BLaER1 (cell line): ENCODE measurements at regions not wholly inside any gene's neighbourhood (a gene's known extent, or its start where the extent isn't known, plus 50 kb on each side); places are given as distances from the start of the nearest gene placed in this dataset.

Experiments
- H3K27ac ChIP-seq: shearing (Covaris generic); formaldehyde crosslinking; 2 replicates; pipeline ENCODE4 v1.8.1; 2022
- H3K27me3 ChIP-seq: shearing (Covaris generic); formaldehyde crosslinking; 2 replicates; pipeline ENCODE4 v1.8.1; 2022
- H3K36me3 ChIP-seq: shearing (Covaris generic); formaldehyde crosslinking; 2 replicates; pipeline ENCODE4 v1.8.1; 2022
- H3K4me1 ChIP-seq: shearing (Covaris generic); formaldehyde crosslinking; 2 replicates; pipeline ENCODE4 v1.8.1; 2022
- H3K4me2 ChIP-seq: shearing (Covaris generic); formaldehyde crosslinking; 2 replicates; pipeline ENCODE4 v1.8.1; 2022
- H3K4me3 ChIP-seq: shearing (Covaris generic); formaldehyde crosslinking; 2 replicates; pipeline ENCODE4 v1.8.1; 2022
- H3K9ac ChIP-seq: shearing (Covaris generic); formaldehyde crosslinking; 2 replicates; pipeline ENCODE4 v1.8.1; 2022
- H3K9me3 ChIP-seq: shearing (Covaris generic); formaldehyde crosslinking; 2 replicates; pipeline ENCODE4 v1.8.1; 2022
- H4K20me1 ChIP-seq: shearing (Covaris generic); formaldehyde crosslinking; 2 replicates; pipeline ENCODE4 v1.8.1; 2022
- Cebpa-rat ChIP-seq: shearing (Covaris generic); IDR thresholded peaks from 2 replicates; pipeline ENCODE4 v1.8.1; 2022

DNA sequence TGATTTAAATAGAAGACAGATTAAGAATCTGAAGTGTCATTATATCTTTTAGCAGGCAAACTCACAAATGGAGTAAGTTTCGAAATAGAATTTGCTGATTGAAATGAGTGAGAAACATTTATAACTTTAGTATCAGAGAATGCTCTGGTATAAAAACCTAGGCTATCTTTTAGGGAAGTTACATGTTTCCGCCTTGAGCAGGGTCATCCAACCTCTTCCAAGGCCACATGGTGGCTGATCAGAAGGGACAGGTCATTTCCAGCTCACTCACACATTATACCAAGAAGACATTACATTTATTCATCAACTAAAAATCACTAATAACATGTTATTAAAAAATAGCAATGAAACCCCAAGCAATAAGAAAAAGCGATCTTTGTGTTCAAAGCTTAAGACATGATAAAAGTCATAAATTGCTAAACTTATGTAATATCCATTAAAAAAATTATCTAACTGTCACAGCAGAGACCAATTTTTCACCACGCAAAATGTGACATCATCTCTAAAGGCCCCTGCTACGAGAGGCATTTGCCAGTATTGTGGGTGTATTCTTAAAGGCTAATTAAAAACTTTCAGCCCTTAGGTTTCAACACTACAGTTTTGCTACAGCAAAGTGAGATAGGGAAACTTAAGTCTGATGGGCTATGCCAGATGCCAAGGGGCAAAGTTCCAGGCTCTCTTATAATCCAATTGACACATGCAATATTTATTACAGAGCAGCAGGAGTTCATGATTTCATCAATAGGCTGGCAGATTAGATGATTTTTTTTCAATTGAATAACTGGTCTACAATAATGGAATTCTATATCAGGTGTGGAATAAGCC is 240.4 kb upstream of the TBL1XR1 start:
- Histone ChIP-seq H3K4me2 (no peak overlapping the region), H3K9ac (no peak overlapping the region), H4K20me1 (no peaks in the 10 kb centered on the region), H3K27ac (no peak overlapping the region), H3K27me3 (no peaks in the 10 kb centered on the region), H3K4me1 (0 out of 2 replicates have a peak, but pooled peaks cover 6% of the 10 kb centered on the region), H3K4me3 (no peak overlapping the region), H3K36me3 (no peaks in the 10 kb centered on the region), H3K9me3 (peaks cover 8% of the 10 kb centered on the region)
- no peak for TF ChIP-seq Cebpa-rat

DNA sequence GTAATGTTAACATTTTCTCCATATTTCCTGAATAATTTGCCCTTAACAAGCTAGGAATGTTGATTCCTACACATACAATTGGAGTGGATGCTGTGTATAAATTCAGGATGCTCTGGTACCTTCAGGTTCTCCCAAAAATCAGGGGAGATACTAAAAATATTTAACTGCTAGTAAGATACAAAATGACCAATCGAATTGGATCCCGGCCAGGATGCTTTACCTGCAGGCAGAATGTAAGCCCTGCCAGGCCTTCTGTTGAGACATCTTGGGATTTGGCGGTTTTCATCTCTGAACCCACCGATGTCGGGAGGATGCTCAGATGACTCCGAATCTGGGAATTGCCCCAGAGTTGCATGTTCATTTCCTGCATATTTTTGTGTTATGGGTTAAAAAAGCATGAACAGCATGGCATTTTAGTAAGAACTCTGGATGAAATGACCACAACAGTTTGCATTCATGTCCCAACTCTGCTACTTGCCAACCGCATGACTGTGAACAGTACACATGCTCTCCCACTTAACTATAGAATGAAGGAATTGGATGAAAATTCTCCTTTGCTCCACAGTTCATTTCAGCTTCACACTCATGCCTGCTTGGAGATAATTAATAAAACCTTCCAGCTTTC is 241.4 kb upstream of the TBL1XR1 start:
- no peak overlapping the region for H3K27ac ChIP-seq
- no peak overlapping the region for H3K9ac ChIP-seq
- no peaks in the 10 kb centered on the region for H4K20me1 ChIP-seq
- H3K36me3 ChIP-seq, result no peaks in the 10 kb centered on the region
- no peak overlapping the region for H3K4me3 ChIP-seq
- peaks cover 3% of the 10 kb centered on the region; the same call in 1 of the 2 replicates for H3K9me3 ChIP-seq
- H3K4me2 ChIP-seq, result no peak overlapping the region
- H3K27me3 ChIP-seq, result no peaks in the 10 kb centered on the region
- no peak for TF ChIP-seq Cebpa-rat
- H3K4me1 ChIP-seq, result 0 out of 2 replicates have a peak, but pooled peaks cover 6% of the 10 kb centered on the region

DNA sequence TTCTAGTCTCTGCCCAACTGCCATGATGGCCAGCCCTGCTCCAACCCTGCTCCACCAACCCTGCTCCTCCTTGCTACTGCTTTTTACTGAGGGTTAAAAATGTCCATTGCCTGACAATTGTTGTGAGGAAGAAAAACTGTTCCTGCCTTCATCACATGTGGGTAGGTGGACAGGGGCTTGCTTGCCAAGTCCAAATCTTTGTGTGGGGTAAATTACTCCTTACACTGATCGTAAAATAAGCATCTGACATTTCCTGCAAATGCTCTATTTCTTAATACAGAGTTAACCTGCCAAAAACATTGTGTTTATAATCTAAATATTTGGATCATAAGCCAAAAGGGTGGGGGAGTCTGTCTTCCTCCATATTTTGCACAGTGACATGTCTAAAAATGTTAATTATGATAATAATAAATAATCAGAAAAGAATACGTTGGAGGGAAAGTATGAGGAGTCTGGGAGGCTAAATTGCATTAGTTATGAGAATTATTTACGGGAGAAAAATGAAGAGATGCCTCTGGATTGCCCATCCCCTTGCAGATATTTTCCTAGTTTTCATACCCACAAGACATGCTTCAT is 242.5 kb upstream of the TBL1XR1 start:
- no peaks in the 10 kb centered on the region for H4K20me1 ChIP-seq
- H3K4me2 ChIP-seq, result no peak overlapping the region
- H3K9ac ChIP-seq, result no peak overlapping the region
- H3K27ac ChIP-seq, result no peak overlapping the region
- no peak overlapping the region for H3K4me3 ChIP-seq
- TF ChIP-seq Cebpa-rat, result no peak
- H3K36me3 ChIP-seq, result no peaks in the 10 kb centered on the region
- 0 out of 2 replicates have a peak, but pooled peaks cover 6% of the 10 kb centered on the region for H3K4me1 ChIP-seq
- H3K9me3 ChIP-seq, result peaks cover 3% of the 10 kb centered on the region; the same call in 1 of the 2 replicates
- no peaks in the 10 kb centered on the region for H3K27me3 ChIP-seq

DNA sequence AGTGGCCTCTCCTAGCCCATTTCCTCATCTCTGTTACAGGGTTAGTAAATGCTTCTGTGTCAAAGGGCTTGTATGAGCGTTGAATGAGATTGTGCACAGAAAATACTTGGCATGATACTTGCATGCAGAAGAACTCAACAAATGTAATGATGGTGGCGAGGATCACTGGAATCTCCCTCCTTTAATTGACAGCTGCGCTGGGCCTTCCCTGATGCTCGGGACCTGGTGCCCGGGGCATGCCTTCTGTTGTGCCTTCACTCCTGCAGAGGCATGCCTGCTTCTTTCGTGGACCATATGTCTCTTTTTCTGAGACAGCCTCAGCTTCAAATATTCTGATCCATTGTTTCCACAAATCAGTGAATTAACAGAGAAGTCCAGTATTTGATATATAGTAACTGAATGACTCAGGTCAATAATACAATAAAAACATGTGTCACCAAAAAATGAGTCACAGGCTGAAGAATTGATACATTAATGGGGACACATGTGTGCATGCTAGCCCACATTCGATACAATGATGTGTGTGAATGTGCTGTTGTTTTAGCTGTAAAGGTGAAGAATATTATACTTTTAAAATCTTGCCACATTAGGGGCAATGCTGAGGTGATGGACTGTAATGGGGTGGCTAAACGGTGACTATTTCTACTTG is 243.3 kb upstream of the TBL1XR1 start:
- no peak overlapping the region for H3K27ac ChIP-seq

DNA sequence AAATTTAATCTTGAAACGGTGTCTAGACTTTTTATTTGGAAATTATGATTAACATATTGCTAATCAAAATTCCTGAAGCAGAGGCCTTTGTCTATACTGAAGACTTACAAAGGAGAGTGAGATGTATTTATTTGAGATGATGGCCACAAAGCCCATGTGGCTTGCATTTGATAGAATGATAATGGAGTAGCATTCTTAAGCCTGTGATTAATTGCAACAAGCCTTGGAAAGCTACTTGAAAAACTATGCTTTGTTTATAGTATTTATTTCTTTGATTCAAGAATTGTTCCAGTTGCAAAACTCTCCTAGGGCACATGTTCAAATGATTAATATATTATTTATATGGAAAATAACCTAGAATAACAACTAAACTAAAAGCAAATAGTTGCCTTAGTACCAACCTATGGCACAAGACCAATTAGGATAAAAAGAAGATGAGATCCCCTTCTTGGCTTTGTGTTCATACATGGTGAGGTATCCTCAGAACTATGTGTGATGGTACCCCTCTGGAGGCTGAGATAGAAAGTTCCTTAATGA is 244.1 kb upstream of the TBL1XR1 start:
- TF ChIP-seq Cebpa-rat, result no peak
- Histone ChIP-seq H3K36me3 (no peaks in the 10 kb centered on the region), H3K4me1 (0 out of 2 replicates have a peak, but pooled peaks cover 6% of the 10 kb centered on the region), H3K4me2 (no peak overlapping the region), H3K9ac (no peak overlapping the region), H3K4me3 (no peak overlapping the region), H3K27ac (no peak overlapping the region), H3K27me3 (no peaks in the 10 kb centered on the region), H4K20me1 (no peaks in the 10 kb centered on the region), H3K9me3 (peaks cover 3% of the 10 kb centered on the region; the same call in 1 of the 2 replicates)

More for the DNA sequence above, 243.3 kb upstream of the TBL1XR1 start:
- Histone ChIP-seq H3K27me3 (no peaks in the 10 kb centered on the region), H3K36me3 (no peaks in the 10 kb centered on the region), H3K9me3 (peaks cover 3% of the 10 kb centered on the region; the same call in 1 of the 2 replicates), H3K4me1 (0 out of 2 replicates have a peak, but pooled peaks cover 6% of the 10 kb centered on the region), H3K9ac (no peak overlapping the region), H3K4me3 (no peak overlapping the region), H3K4me2 (no peak overlapping the region), H4K20me1 (no peaks in the 10 kb centered on the region)
- TF ChIP-seq Cebpa-rat, result no peak

DNA sequence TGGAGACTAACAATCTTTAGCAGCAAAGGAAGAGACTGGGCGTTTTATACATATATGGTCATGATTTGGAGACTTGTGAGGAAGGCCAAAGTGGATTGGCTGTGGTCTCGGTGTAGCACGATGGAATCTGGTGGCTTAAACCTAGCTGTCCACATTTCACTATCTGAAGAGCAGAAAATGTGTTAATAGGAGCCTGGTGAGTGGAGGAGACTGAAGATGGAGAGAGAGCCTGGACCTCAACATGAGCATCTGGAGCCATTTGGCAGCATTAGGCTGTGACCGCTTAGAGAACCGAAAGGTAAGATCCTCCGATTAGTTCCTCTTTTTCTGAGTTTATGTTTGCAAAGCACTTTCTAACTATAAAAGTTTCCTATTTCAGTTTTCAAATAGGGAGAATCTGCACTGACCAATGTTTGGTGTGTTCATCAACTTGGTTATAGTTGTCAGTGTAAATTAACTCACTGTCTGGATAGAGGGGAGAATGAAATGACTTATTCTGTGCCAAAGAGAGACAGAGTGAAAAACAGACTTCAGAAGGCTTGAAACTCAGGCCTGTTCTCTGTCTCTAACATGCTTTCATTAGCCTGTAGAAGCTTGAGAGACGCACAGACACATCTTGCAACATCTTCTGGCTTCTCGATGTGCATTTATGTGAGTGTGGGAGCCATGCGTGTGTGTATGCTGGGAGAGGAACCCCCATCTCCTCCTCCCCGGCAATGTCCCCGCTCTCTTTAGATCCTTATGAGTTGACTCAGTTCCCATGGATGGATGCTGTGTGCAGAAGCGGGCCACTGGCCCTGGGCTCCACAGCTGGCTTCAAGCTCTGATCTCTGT is 244.7 kb upstream of the TBL1XR1 start:
- no peak for TF ChIP-seq Cebpa-rat
- Histone ChIP-seq H3K4me1 (0 out of 2 replicates have a peak, but pooled peaks cover 6% of the 10 kb centered on the region), H3K27ac (no peak overlapping the region), H3K4me3 (no peak overlapping the region), H3K9me3 (peaks cover 3% of the 10 kb centered on the region; the same call in 1 of the 2 replicates), H3K9ac (no peak overlapping the region), H3K4me2 (no peak overlapping the region), H4K20me1 (no peaks in the 10 kb centered on the region), H3K36me3 (no peaks in the 10 kb centered on the region), H3K27me3 (no peaks in the 10 kb centered on the region)

DNA sequence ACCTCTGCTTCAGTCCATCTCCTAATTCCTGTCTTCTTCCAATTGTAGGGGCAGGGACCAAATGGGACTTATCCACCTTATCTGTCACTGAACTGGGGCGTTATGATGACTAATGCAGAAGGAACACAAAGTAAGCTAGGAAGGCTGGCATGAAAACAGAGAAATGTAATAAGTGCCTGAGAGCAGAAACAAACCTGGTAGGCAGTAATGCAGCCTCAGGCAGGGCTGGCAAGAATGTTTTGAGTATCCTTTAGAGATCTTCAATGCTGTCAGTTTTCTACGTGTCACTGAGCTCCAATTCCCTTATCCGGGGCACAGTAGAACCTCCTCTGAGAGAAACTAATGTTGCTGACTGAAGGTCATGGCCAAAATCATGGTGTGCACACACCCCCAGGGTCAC is 246.2 kb upstream of the TBL1XR1 start:
- no peaks in the 10 kb centered on the region for H3K36me3 ChIP-seq
- H3K4me3 ChIP-seq, result no peak overlapping the region
- no peaks in the 10 kb centered on the region for H4K20me1 ChIP-seq
- H3K9ac ChIP-seq, result no peak overlapping the region
- no peaks in the 10 kb centered on the region for H3K27me3 ChIP-seq
- H3K4me1 ChIP-seq, result 0 out of 2 replicates have a peak, but pooled peaks cover 6% of the 10 kb centered on the region
- no peak for TF ChIP-seq Cebpa-rat
- H3K4me2 ChIP-seq, result no peak overlapping the region
- H3K9me3 ChIP-seq, result peaks cover 7% of the 10 kb centered on the region
- no peak overlapping the region for H3K27ac ChIP-seq

DNA sequence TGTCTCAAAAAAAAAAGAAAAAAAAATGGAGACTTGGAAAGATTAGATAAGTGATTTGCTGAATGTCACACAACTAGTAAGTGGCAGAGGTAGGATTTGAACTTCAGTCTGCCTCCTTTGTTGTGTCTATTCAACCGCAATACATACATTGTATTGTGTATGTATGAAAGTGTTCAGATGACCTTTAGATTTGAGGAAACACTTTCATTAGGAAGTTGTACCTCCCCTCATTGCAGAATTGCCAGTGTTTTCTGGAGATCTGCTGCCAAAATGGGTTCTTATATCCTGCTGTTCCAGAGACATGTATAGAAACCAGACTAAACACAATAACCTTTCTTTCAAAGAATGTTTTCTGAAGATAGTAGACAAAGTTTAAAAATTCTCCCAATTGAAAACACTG is 247.4 kb upstream of the TBL1XR1 start:
- no peak overlapping the region for H3K27ac ChIP-seq
- H3K36me3 ChIP-seq, result no peaks in the 10 kb centered on the region
- no peaks in the 10 kb centered on the region for H4K20me1 ChIP-seq
- no peak overlapping the region for H3K4me3 ChIP-seq
- no peaks in the 10 kb centered on the region for H3K27me3 ChIP-seq
- peaks cover 11% of the 10 kb centered on the region for H3K9me3 ChIP-seq
- no peak for TF ChIP-seq Cebpa-rat
- peaks cover 12% of the 10 kb centered on the region for H3K4me1 ChIP-seq
- no peak overlapping the region for H3K4me2 ChIP-seq
- H3K9ac ChIP-seq, result no peak overlapping the region

DNA sequence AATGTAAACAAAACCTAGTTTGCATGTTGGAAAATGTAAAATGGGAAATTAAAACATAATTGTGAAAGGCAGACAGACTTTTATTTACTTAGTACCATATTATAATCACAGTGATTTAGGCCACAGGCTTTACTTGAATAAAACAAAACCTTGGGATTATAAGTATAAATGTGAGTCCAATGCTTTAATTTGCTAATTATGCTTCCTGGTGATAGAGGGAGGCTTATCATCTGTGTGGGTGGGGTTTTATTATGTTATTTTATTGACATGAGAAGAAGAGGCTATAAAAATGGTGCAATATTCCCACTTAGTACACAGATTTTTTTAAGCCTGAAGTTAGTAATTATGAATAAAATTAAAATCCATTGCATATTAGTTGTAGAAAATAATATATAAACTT is 248.3 kb upstream of the TBL1XR1 start:
- Histone ChIP-seq H3K4me1 (peaks cover 13% of the 10 kb centered on the region), H3K9ac (no peak overlapping the region), H3K27me3 (no peaks in the 10 kb centered on the region), H3K27ac (no peak overlapping the region), H3K4me2 (no peak overlapping the region), H3K9me3 (peaks cover 19% of the 10 kb centered on the region), H3K36me3 (no peaks in the 10 kb centered on the region), H4K20me1 (no peaks in the 10 kb centered on the region), H3K4me3 (no peak overlapping the region)
- TF ChIP-seq Cebpa-rat, result no peak
